GM23248 (cell line): ENCODE measurements at regions not wholly inside any gene's neighbourhood (a gene's known extent, or its start where the extent isn't known, plus 50 kb on each side); places are given as distances from the start of the nearest gene placed in this dataset.

Source experiments
- DNase-seq: peaks from one replicate; pipeline ENCODE4 v3.0.0-alpha.2; 2015
- H2AFZ ChIP-seq: fragments of 200-600 bp; sonication (generic); 2 replicates; pipeline ENCODE4 v1.6.1; 2016; ENCODE audit warnings: antibody characterized with exemption
- H3F3A ChIP-seq: fragments of 200-600 bp; sonication (generic); 2 replicates; pipeline ENCODE4 v1.6.1; 2016; ENCODE audit warnings: mild to moderate bottlenecking, antibody characterized with exemption, mixed run types; ENCODE audit not compliant: insufficient read depth
- H3K27ac ChIP-seq: fragments of 200-600 bp; sonication (generic); 2 replicates; pipeline ENCODE4 v1.5.1; 2016; ENCODE audit warnings: mild to moderate bottlenecking
- H3K27me3 ChIP-seq: fragments of 200-600 bp; sonication (generic); replicated peaks from 2 replicates; pipeline ENCODE4 v1.6.1; 2016; ENCODE audit warnings: mild to moderate bottlenecking; ENCODE audit not compliant: insufficient read depth
- H3K36me3 ChIP-seq: fragments of 200-600 bp; sonication (generic); 2 replicates; pipeline ENCODE4 v1.6.1; 2016; ENCODE audit warnings: low read depth, mild to moderate bottlenecking
- H3K4me1 ChIP-seq: fragments of 200-600 bp; sonication (generic); 2 replicates; pipeline ENCODE4 v1.6.1; 2016; ENCODE audit warnings: mild to moderate bottlenecking; ENCODE audit not compliant: insufficient read depth
- H3K4me2 ChIP-seq: fragments of 200-600 bp; sonication (generic); one replicate; pipeline ENCODE4 v1.6.1; 2016; ENCODE audit warnings: mild to moderate bottlenecking; ENCODE audit not compliant: unreplicated experiment
- H3K4me3 ChIP-seq: fragments of 200-600 bp; sonication (generic); 2 replicates; pipeline ENCODE4 v1.5.1; 2016; ENCODE audit warnings: mild to moderate bottlenecking
- H3K79me2 ChIP-seq: fragments of 200-600 bp; sonication (generic); 2 replicates; pipeline ENCODE4 v1.6.1; 2016; ENCODE audit warnings: mild to moderate bottlenecking; ENCODE audit not compliant: insufficient read depth
- H3K9ac ChIP-seq: fragments of 200-600 bp; sonication (generic); 2 replicates; pipeline ENCODE4 v1.6.1; 2016; ENCODE audit warnings: mild to moderate bottlenecking
- H3K9me2 ChIP-seq: fragments of 200-600 bp; sonication (generic); 2 replicates; pipeline ENCODE4 v1.6.1; 2016; ENCODE audit warnings: mixed run types, mild to moderate bottlenecking, moderate library complexity; ENCODE audit not compliant: insufficient read depth
- H3K9me3 ChIP-seq: fragments of 200-600 bp; sonication (generic); one replicate; pipeline ENCODE4 v1.6.1; 2017; ENCODE audit warnings: low read depth
- H4K20me1 ChIP-seq: fragments of 200-600 bp; sonication (generic); 2 replicates; pipeline ENCODE4 v1.6.0; 2016; ENCODE audit not compliant: insufficient read depth
- EZH2 ChIP-seq: fragments of 200-600 bp; sonication (generic); IDR thresholded peaks from 2 replicates; pipeline ENCODE4 v1.6.1; 2018; ENCODE audit warnings: antibody characterized with exemption, mild to moderate bottlenecking; ENCODE audit not compliant: insufficient read depth, poor library complexity, severe bottlenecking
- EZH2phosphoT487 ChIP-seq: fragments of 200-600 bp; sonication (generic); IDR thresholded peaks from 2 replicates; pipeline ENCODE4 v1.6.1; 2018; ENCODE audit warnings: antibody characterized with exemption, moderate library complexity, mild to moderate bottlenecking, low read depth; ENCODE audit not compliant: insufficient read depth
- WGBS, 2 experiments: methylation state at CpG; one replicate each; pipeline ENCODE4 v1.1.6; 2015 to 2017; ENCODE audit warnings: low lambda C conversion rate in 2 of 2, low coverage in 1 of 2; ENCODE audit errors: missing lambda C conversion rate in 2 of 2; 5-methylcytosine and 5-hydroxymethylcytosine counted together
- in situ Hi-C: fragments of 300-500 bp; cut with MboI; formaldehyde crosslinking; loops from 2 replicates; pipeline ENCODE4 v1.15.0; 2020

GRCh38 chr1:96918406-96918805 lies 196.8 kb downstream of the PTBP2 start:
- no peaks in the 10 kb centered on the region for H3K79me2 ChIP-seq
- in situ Hi-C loops: no loop called here
- H3F3A ChIP-seq: no peaks in the 10 kb centered on the region; the same call in 1 of the 2 replicates
- DNase-seq: peak; percentile 81
- WGBS, 2 experiments: 0 to 4% methylated on average over 1 of the region's 1 CpG
- H3K4me2 ChIP-seq: peak overlapping the region; percentile 41
- peaks cover 9% of the 10 kb centered on the region; the same call in 1 of the 2 replicates for H3K4me1 ChIP-seq
- H3K27ac ChIP-seq: no peak overlapping the region
- no peak overlapping the region for H3K9ac ChIP-seq
- H3K9me2 ChIP-seq: no peaks in the 10 kb centered on the region
- no peak for TF ChIP-seq EZH2phosphoT487
- no peak for TF ChIP-seq EZH2
- H3K9me3 ChIP-seq: peaks cover 2% of the 10 kb centered on the region
- H3K4me3 ChIP-seq: no peak overlapping the region
- H3K36me3 ChIP-seq: no peaks in the 10 kb centered on the region
- no peaks in the 10 kb centered on the region for H3K27me3 ChIP-seq
- no peak overlapping the region for H2AFZ ChIP-seq
- no peaks in the 10 kb centered on the region for H4K20me1 ChIP-seq

GRCh38 chr1:96922181-96922580 lies 200.6 kb downstream of the PTBP2 start:
- in situ Hi-C loops: no loop called here
- H3K9ac ChIP-seq: no peak overlapping the region
- H3K79me2 ChIP-seq: no peaks in the 10 kb centered on the region
- no peak for DNase-seq
- no peak overlapping the region for H3K4me3 ChIP-seq
- H2AFZ ChIP-seq: no peak overlapping the region
- H3K27ac ChIP-seq: no peak overlapping the region
- TF ChIP-seq EZH2phosphoT487: no peak
- TF ChIP-seq EZH2: no peak
- H3K4me2 ChIP-seq: no peak overlapping the region
- H3K9me2 ChIP-seq: no peaks in the 10 kb centered on the region
- H3K36me3 ChIP-seq: no peaks in the 10 kb centered on the region
- no peaks in the 10 kb centered on the region; the same call in 1 of the 2 replicates for H3F3A ChIP-seq
- peaks cover 9% of the 10 kb centered on the region; the same call in 1 of the 2 replicates for H3K4me1 ChIP-seq
- 79 to 100% methylated on average over 1 of the region's 1 CpG for WGBS, 2 experiments
- no peaks in the 10 kb centered on the region for H4K20me1 ChIP-seq
- H3K27me3 ChIP-seq: no peaks in the 10 kb centered on the region
- peaks cover 9% of the 10 kb centered on the region for H3K9me3 ChIP-seq

- Histone ChIP-seq H3K27ac (no peak overlapping the region), H3K36me3 (no peaks in the 10 kb centered on the region), H3K4me1 (peaks cover 1% of the 10 kb centered on the region; the same call in 1 of the 2 replicates), H3K9ac (no peak overlapping the region), H3K9me2 (no peaks in the 10 kb centered on the region), H4K20me1 (no peaks in the 10 kb centered on the region), H3K79me2 (no peaks in the 10 kb centered on the region), H3K27me3 (no peaks in the 10 kb centered on the region), H2AFZ (no peak overlapping the region), H3K4me3 (no peak overlapping the region), H3F3A (no peaks in the 10 kb centered on the region), H3K9me3 (peaks cover 9% of the 10 kb centered on the region), H3K4me2 (no peak overlapping the region)
- no peak for DNase-seq
- WGBS, 2 experiments: 4 to 9% methylated on average over 1 of the region's 1 CpG
- in situ Hi-C loops: no loop called here
- TF ChIP-seq EZH2phosphoT487 (no peak), EZH2 (no peak)
Observed at GRCh38 chr1:96923753-96924152, 202.2 kb downstream of the PTBP2 start.

- H3K9ac ChIP-seq: no peak overlapping the region
- no peak overlapping the region for H3K27ac ChIP-seq
- H3K9me2 ChIP-seq: no peaks in the 10 kb centered on the region
- H4K20me1 ChIP-seq: no peaks in the 10 kb centered on the region
- H3K79me2 ChIP-seq: no peaks in the 10 kb centered on the region
- TF ChIP-seq EZH2 (no peak), EZH2phosphoT487 (no peak)
- H2AFZ ChIP-seq: no peak overlapping the region
- H3K4me3 ChIP-seq: no peak overlapping the region
- in situ Hi-C loops: no loop called here
- no peak for DNase-seq
- H3K36me3 ChIP-seq: no peaks in the 10 kb centered on the region
- H3K9me3 ChIP-seq: peaks cover 9% of the 10 kb centered on the region
- no peaks in the 10 kb centered on the region for H3K27me3 ChIP-seq
- no peaks in the 10 kb centered on the region; the same call in 1 of the 2 replicates for H3K4me1 ChIP-seq
- no peak overlapping the region for H3K4me2 ChIP-seq
- no peaks in the 10 kb centered on the region for H3F3A ChIP-seq
Observed at GRCh38 chr1:96926176-96926575, 204.6 kb downstream of the PTBP2 start.

GRCh38 chr1:96927125-96927524 lies 205.5 kb downstream of the PTBP2 start:
- Histone ChIP-seq H2AFZ (0 out of 2 replicates have a peak overlapping the region, but pooled peaks have one; percentile 30), H3K27ac (no peak overlapping the region), H3K9me3 (peaks cover 9% of the 10 kb centered on the region), H3K9me2 (no peaks in the 10 kb centered on the region), H3K36me3 (no peaks in the 10 kb centered on the region), H3K27me3 (no peaks in the 10 kb centered on the region), H3K4me1 (no peaks in the 10 kb centered on the region; the same call in 1 of the 2 replicates), H3K4me2 (no peak overlapping the region), H3K9ac (no peak overlapping the region), H3F3A (no peaks in the 10 kb centered on the region), H4K20me1 (no peaks in the 10 kb centered on the region), H3K79me2 (no peaks in the 10 kb centered on the region), H3K4me3 (no peak overlapping the region)
- 78 to 79% methylated on average over 3 of the region's 3 CpGs for WGBS, 2 experiments
- TF ChIP-seq EZH2phosphoT487 (no peak), EZH2 (no peak)
- peak; percentile 62 for DNase-seq
- in situ Hi-C loops: no loop called here
